ENCODE measurements at regions not wholly inside any gene's neighbourhood (a gene's known extent, or its start where the extent isn't known, plus 50 kb on each side); places are given as distances from the start of the nearest gene placed in this dataset.
"Not testable (repeated sequence)": the region's sequence is repeated elsewhere in the genome, so short reads cannot be mapped to it uniquely, and the experiment has no call there.

GRCh38 chr18:70411307-70411706 lies 122.5 kb downstream of the SOCS6 start:
- no peak for DNase-seq

- no peak for DNase-seq
These were observed 116.2 kb downstream of the SOCS6 start for GRCh38 chr18:70405052-70405451.

GRCh38 chr18:70400476-70400875 lies 111.6 kb downstream of the SOCS6 start:
- no peak for DNase-seq

- no peak for DNase-seq
These were observed 109.2 kb downstream of the SOCS6 start for GRCh38 chr18:70398076-70398475.

GRCh38 chr18:70397259-70397925 lies 108.5 kb downstream of the SOCS6 start:
- no peak for DNase-seq

- DNase-seq: not testable (repeated sequence)
These were observed 106.9 kb downstream of the SOCS6 start for GRCh38 chr18:70395771-70396170.

- no peak for DNase-seq
These were observed 105.8 kb downstream of the SOCS6 start for GRCh38 chr18:70394672-70395071.

GRCh38 chr18:70390371-70391090 lies 101.7 kb downstream of the SOCS6 start:
- DNase-seq: no peak

GRCh38 chr18:70389036-70389435 lies 100.2 kb downstream of the SOCS6 start:
- DNase-seq: not testable (repeated sequence)

GRCh38 chr18:70387027-70387426 lies 98.2 kb downstream of the SOCS6 start:
- DNase-seq: no peak

GRCh38 chr18:70386582-70386981 lies 97.7 kb downstream of the SOCS6 start:
- no peak for DNase-seq

- no peak for DNase-seq
These were observed 96.6 kb downstream of the SOCS6 start for GRCh38 chr18:70385474-70385873.

- no peak for DNase-seq
These were observed 95.4 kb downstream of the SOCS6 start for GRCh38 chr18:70384181-70384790.

GRCh38 chr18:70382992-70383717 lies 94.3 kb downstream of the SOCS6 start:
- no peak for DNase-seq

GRCh38 chr18:70382017-70382416 lies 93.2 kb downstream of the SOCS6 start:
- DNase-seq: no peak

GRCh38 chr18:70380915-70381896 lies 92.4 kb downstream of the SOCS6 start:
- DNase-seq: no peak
